SK-N-SH (cell line): ENCODE measurements at regions not wholly inside any gene's neighbourhood (a gene's known extent, or its start where the extent isn't known, plus 50 kb on each side); places are given as distances from the start of the nearest gene placed in this dataset.

Source experiments
- CTCF ChIA-PET: fragments of 300-600, 350-600 bp; formaldehyde crosslinking; extraction: SDS; loops from one replicate; lab custom pipeline; 2021; lab: Yijun Ruan, JAX
- POLR2A ChIA-PET: fragments of 350-600 bp; sonication (Branson Sonifier 250); formaldehyde crosslinking; extraction: SDS; loops from one replicate; lab custom pipeline; 2020; ENCODE audit warnings: antibody characterized with exemption, inconsistent platforms; lab: Yijun Ruan, JAX
- DNase-seq: peaks from one replicate; pipeline ENCODE4 v3.0.0; 2012
- H2AFZ ChIP-seq: fragments of 200-600 bp; sonication (generic); 2 replicates; pipeline ENCODE4 v1.8.1; 2016; ENCODE audit warnings: antibody characterized with exemption, mild to moderate bottlenecking, low read depth
- H3F3A ChIP-seq: fragments of 200-600 bp; sonication (generic); replicated peaks from 2 replicates; pipeline ENCODE3; 2016; ENCODE audit warnings: antibody characterized with exemption, mild to moderate bottlenecking; ENCODE audit not compliant: insufficient read depth
- H3K27ac ChIP-seq, 2 experiments: fragments of 200-500 bp in 1 of 2; fragments of 200-600 bp in 1 of 2; sonication (Bioruptor generic) in 1 of 2; sonication (generic), shearing (Covaris generic) in 1 of 2; 2 replicates each; pipeline versions ENCODE4 v1.5.1 to v1.6.1; 2014 to 2016; ENCODE audit warnings: low read depth in 2 of 2, inconsistent platforms in 1 of 2, low read length in 1 of 2, mild to moderate bottlenecking in 1 of 2, mixed read lengths in 1 of 2
- H3K27me3 ChIP-seq: fragments of 200-600 bp; sonication (generic), shearing (Covaris generic); 2 replicates; pipeline ENCODE4 v1.6.1; 2016; ENCODE audit warnings: mixed run types; ENCODE audit not compliant: insufficient read depth
- H3K36me3 ChIP-seq, 2 experiments: fragments of 200-500 bp in 1 of 2; fragments of 200-600 bp in 1 of 2; sonication (Bioruptor generic) in 1 of 2; sonication (generic) in 1 of 2; replicated peaks in 1 of 2; 2 replicates each; pipeline versions ENCODE3 to v1.5.1; 2014 to 2016; ENCODE audit warnings: low read length in 1 of 2, mild to moderate bottlenecking in 1 of 2; ENCODE audit not compliant: insufficient read depth in 2 of 2, control insufficient read depth in 1 of 2
- H3K4me1 ChIP-seq, 2 experiments: fragments of 200-500 bp in 1 of 2; fragments of 200-600 bp in 1 of 2; sonication (Bioruptor generic) in 1 of 2; sonication (generic), shearing (Covaris generic) in 1 of 2; 2 replicates each; pipeline versions ENCODE4 v1.5.1 to v1.6.1; 2014 to 2016; ENCODE audit warnings: low read depth in 1 of 2, low read length in 1 of 2, mixed run types in 1 of 2; ENCODE audit not compliant: insufficient read depth in 2 of 2, control insufficient read depth in 1 of 2
- H3K4me2 ChIP-seq: fragments of 200-600 bp; sonication (generic), shearing (Covaris generic); 2 replicates; pipeline ENCODE4 v1.6.1; 2017; ENCODE audit warnings: mixed run types
- H3K4me3 ChIP-seq, 2 experiments: fragments of 200-500 bp in 1 of 2; fragments of 200-600 bp in 1 of 2; sonication (Bioruptor generic) in 1 of 2; sonication (generic), shearing (Covaris generic) in 1 of 2; 2 replicates each; pipeline versions ENCODE4 v1.5.1 to v1.8.1; 2014 to 2016; ENCODE audit warnings: low read depth in 2 of 2, inconsistent platforms in 1 of 2, low read length in 1 of 2, mild to moderate bottlenecking in 1 of 2, mixed read lengths in 1 of 2, moderate library complexity in 1 of 2
- H3K79me2 ChIP-seq: fragments of 200-600 bp; sonication (generic); 2 replicates; pipeline ENCODE4 v1.8.1; 2017; ENCODE audit warnings: mild to moderate bottlenecking; ENCODE audit not compliant: insufficient read depth
- H3K9ac ChIP-seq: fragments of 200-600 bp; sonication (generic); 2 replicates; pipeline ENCODE4 v1.6.1; 2017; ENCODE audit warnings: mixed run types
- H3K9me2 ChIP-seq: fragments of 200-600 bp; sonication (generic); 2 replicates; pipeline ENCODE4 v1.6.1; 2017; ENCODE audit warnings: mixed run types
- H3K9me3 ChIP-seq: fragments of 200-600 bp; sonication (generic); 2 replicates; pipeline ENCODE4 v1.6.1; 2017; ENCODE audit warnings: mixed run types, mild to moderate bottlenecking, moderate library complexity
- H4K20me1 ChIP-seq: fragments of 200-600 bp; sonication (generic); 2 replicates; pipeline ENCODE4 v1.6.1; 2017; ENCODE audit warnings: mild to moderate bottlenecking, mixed run types; ENCODE audit not compliant: insufficient read depth
- ELF1 ChIP-seq: IDR thresholded peaks from 2 replicates; pipeline ENCODE4 v1.4.0; 2012
- FOSL2 ChIP-seq: IDR thresholded peaks from 2 replicates; pipeline ENCODE4 v1.4.0; 2012; ENCODE audit warnings: low read depth, mild to moderate bottlenecking, moderate library complexity, borderline replicate concordance
- FOXM1 ChIP-seq: IDR thresholded peaks from 2 replicates; pipeline ENCODE4 v1.4.0; 2012; ENCODE audit warnings: low read depth, mild to moderate bottlenecking
- GABPA ChIP-seq: IDR thresholded peaks from 2 replicates; pipeline ENCODE4 v1.4.0; 2012; ENCODE audit warnings: low read depth, mild to moderate bottlenecking
- GATA2 ChIP-seq: sonication (generic); formaldehyde crosslinking; IDR thresholded peaks from 2 replicates; pipeline ENCODE4 v1.5.0; 2020; ENCODE audit warnings: mild to moderate bottlenecking, missing genetic modification reagents
- MXI1 ChIP-seq: IDR thresholded peaks from 2 replicates; pipeline ENCODE4 v1.6.1; 2012; ENCODE audit warnings: mild to moderate bottlenecking, low read depth, low read length, improper control_type of control experiment
- NFIC ChIP-seq: IDR thresholded peaks from 2 replicates; pipeline ENCODE4 v1.4.0; 2012; ENCODE audit warnings: borderline replicate concordance
- NRF1 ChIP-seq: IDR thresholded peaks from 2 replicates; pipeline ENCODE4 v1.6.1; 2012; ENCODE audit warnings: low read depth, mild to moderate bottlenecking, low read length
- RAD21 ChIP-seq: IDR thresholded peaks from 2 replicates; pipeline ENCODE4 v1.6.1; 2012; ENCODE audit warnings: mild to moderate bottlenecking, low read length
- RCOR1 ChIP-seq: fragments of 150-350 bp; IDR thresholded peaks from 2 replicates; pipeline ENCODE4 v1.6.1; 2017; ENCODE audit warnings: antibody characterized with exemption, low read length
- RFX5 ChIP-seq: IDR thresholded peaks from 2 replicates; pipeline ENCODE4 v1.6.1; 2012; ENCODE audit warnings: mild to moderate bottlenecking, improper control_type of control experiment, low read length
- RXRA ChIP-seq: IDR thresholded peaks from 2 replicates; pipeline ENCODE4 v1.4.0; 2012; ENCODE audit warnings: low read depth, mild to moderate bottlenecking, borderline replicate concordance
- SMC3 ChIP-seq: IDR thresholded peaks from 2 replicates; pipeline ENCODE4 v1.6.1; 2012; ENCODE audit warnings: low read depth, low read length, improper control_type of control experiment
- TAF1 ChIP-seq: IDR thresholded peaks from 2 replicates; pipeline ENCODE4 v1.6.1; 2012; ENCODE audit warnings: low read depth, mild to moderate bottlenecking, low read length, moderate library complexity, borderline replicate concordance
- TCF12 ChIP-seq: IDR thresholded peaks from 2 replicates; pipeline ENCODE4 v1.4.0; 2012
- WGBS: methylation state at CpG from one replicate; pipeline ENCODE4 v1.1.6; 2017; ENCODE audit warnings: low lambda C conversion rate; 5-methylcytosine and 5-hydroxymethylcytosine counted together
- TF ChIP-seq, protein P1 (sequence below): IDR thresholded peaks from 2 replicates; pipeline ENCODE4 v1.4.0; 2012; ENCODE audit warnings: low read depth, borderline replicate concordance
- TF ChIP-seq, protein P2 (sequence below): fragments of 150-350 bp; IDR thresholded peaks from 2 replicates; pipeline ENCODE4 v1.6.1; 2016; ENCODE audit warnings: mild to moderate bottlenecking, low read depth, low read length
- TF ChIP-seq, protein P3 (sequence below): IDR thresholded peaks from 2 replicates; pipeline ENCODE4 v1.4.0; 2012; ENCODE audit warnings: low read depth, borderline replicate concordance
- TF ChIP-seq, protein P4 (sequence below): fragments of 150-350 bp; IDR thresholded peaks from 2 replicates; pipeline ENCODE4 v1.6.1; 2017; ENCODE audit warnings: antibody characterized with exemption, low read length, low read depth, borderline replicate concordance

DNA sequence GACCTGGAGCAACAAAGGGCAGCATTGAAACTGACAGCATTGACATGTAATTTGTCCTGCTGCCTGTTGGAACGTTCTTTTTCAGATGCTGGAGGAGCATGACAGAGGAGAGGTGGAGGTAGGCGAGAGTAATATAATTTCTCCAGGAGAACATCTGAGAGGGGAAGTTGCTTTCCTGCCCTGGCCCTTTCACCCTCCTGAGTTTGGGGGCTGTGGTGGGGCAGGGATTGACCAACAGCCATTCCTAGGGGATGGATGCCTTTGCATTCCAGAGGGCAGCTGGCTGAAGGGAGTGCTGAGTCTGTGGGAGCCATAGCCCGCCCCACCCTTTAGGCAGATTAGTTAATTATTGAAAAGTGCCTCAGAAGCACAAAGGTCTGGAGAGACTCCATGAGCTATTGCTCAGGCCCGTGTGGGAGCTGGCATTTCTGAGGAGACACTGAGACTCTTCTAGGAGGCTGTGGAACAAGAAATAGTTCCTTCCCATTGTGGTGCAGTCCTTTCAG lies 73.5 kb downstream of the ARF6 start:
- no peak for DNase-seq
- Histone ChIP-seq H3K79me2 (no peaks in the 10 kb centered on the region), H4K20me1 (no peaks in the 10 kb centered on the region), H3K4me1 (peaks cover 13 to 16% of the 10 kb centered on the region in 2 experiments; a peak in 3 of 4 replicates), H3K9ac (no peak overlapping the region), H3K27me3 (no peaks in the 10 kb centered on the region), H3K36me3 (no peaks in the 10 kb centered on the region), H3K27ac (no peak overlapping the region), H3F3A (peaks cover 4% of the 10 kb centered on the region), H3K4me3 (no peak overlapping the region), H3K9me2 (no peaks in the 10 kb centered on the region), H2AFZ (0 out of 2 replicates have a peak overlapping the region, but pooled peaks have one; percentile 32), H3K9me3 (no peaks in the 10 kb centered on the region), H3K4me2 (no peak overlapping the region)
- ChIA-PET POLR2A (no interaction called here), CTCF (no interaction called here)
- WGBS = 71% methylated on average over 3 of the region's 4 CpGs
- TF ChIP-seq GABPA = no peak
- TF ChIP-seq RCOR1 = no peak
- no peak for TF ChIP-seq TAF1
- TF ChIP-seq FOSL2 = no peak

DNA sequence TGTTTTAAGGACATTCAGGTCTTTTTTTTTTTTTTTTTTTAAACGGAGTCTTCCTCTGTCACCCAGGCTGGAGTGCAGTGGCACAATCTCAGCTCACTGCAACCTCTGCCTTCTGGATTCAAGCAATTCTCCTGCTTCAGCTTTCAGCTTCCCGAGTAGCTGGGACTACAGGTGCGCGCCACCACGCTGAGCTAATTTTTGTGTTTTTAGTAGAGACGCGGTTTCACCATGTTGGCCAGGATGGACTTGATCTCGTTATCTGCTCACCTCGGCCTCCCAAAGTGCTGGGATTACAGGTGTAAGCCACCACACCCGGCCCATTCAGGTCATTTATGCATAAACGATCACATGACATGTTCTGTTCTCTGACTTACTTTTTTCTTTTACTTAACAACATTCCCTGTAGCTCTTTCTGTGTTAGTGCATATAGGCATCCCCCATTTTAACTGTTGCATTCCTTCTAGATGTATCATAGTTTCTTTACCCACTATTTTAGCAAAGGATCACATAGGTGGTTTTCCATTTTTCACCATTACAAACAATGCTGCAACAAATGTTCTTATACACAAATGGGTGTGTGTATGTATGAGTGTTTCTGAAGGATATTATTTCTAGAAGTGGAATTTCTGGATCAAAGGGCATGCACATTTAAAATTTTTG lies 74.2 kb downstream of the ARF6 start:
- ChIA-PET POLR2A (no interaction called here), CTCF (no interaction called here)
- H3K4me2 ChIP-seq = no peak overlapping the region

More for the DNA sequence above, 74.2 kb downstream of the ARF6 start:
- peaks cover 20 to 21% of the 10 kb centered on the region in 2 experiments for H3K4me1 ChIP-seq
- DNase-seq = no peak
- TF ChIP-seq GATA2 (CRISPR knock-in tag) (no peak), TAF1 (no peak), RAD21 (no peak), FOSL2 (no peak), NFIC (no peak), RFX5 (no peak), RCOR1 (no peak), SMC3 (no peak), NRF1 (no peak), FOXM1 (no peak), TCF12 (no peak), ELF1 (no peak), RXRA (no peak), MXI1 (no peak)
- TF ChIP-seq, protein P1, sequence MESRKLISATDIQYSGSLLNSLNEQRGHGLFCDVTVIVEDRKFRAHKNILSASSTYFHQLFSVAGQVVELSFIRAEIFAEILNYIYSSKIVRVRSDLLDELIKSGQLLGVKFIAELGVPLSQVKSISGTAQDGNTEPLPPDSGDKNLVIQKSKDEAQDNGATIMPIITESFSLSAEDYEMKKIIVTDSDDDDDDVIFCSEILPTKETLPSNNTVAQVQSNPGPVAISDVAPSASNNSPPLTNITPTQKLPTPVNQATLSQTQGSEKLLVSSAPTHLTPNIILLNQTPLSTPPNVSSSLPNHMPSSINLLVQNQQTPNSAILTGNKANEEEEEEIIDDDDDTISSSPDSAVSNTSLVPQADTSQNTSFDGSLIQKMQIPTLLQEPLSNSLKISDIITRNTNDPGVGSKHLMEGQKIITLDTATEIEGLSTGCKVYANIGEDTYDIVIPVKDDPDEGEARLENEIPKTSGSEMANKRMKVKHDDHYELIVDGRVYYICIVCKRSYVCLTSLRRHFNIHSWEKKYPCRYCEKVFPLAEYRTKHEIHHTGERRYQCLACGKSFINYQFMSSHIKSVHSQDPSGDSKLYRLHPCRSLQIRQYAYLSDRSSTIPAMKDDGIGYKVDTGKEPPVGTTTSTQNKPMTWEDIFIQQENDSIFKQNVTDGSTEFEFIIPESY = no peak
- TF ChIP-seq, protein P2, sequence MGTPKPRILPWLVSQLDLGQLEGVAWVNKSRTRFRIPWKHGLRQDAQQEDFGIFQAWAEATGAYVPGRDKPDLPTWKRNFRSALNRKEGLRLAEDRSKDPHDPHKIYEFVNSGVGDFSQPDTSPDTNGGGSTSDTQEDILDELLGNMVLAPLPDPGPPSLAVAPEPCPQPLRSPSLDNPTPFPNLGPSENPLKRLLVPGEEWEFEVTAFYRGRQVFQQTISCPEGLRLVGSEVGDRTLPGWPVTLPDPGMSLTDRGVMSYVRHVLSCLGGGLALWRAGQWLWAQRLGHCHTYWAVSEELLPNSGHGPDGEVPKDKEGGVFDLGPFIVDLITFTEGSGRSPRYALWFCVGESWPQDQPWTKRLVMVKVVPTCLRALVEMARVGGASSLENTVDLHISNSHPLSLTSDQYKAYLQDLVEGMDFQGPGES = no peak
- TF ChIP-seq, protein P3, sequence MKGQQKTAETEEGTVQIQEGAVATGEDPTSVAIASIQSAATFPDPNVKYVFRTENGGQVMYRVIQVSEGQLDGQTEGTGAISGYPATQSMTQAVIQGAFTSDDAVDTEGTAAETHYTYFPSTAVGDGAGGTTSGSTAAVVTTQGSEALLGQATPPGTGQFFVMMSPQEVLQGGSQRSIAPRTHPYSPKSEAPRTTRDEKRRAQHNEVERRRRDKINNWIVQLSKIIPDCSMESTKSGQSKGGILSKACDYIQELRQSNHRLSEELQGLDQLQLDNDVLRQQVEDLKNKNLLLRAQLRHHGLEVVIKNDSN = no peak
- TF ChIP-seq, protein P4, sequence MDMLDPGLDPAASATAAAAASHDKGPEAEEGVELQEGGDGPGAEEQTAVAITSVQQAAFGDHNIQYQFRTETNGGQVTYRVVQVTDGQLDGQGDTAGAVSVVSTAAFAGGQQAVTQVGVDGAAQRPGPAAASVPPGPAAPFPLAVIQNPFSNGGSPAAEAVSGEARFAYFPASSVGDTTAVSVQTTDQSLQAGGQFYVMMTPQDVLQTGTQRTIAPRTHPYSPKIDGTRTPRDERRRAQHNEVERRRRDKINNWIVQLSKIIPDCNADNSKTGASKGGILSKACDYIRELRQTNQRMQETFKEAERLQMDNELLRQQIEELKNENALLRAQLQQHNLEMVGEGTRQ = no peak
- TF ChIP-seq, all 33 proteins: peak for 0
- Histone ChIP-seq H2AFZ (no peak overlapping the region), H3K9me2 (no peaks in the 10 kb centered on the region), H4K20me1 (no peaks in the 10 kb centered on the region), H3K4me3 (no peak overlapping the region), H3K9me3 (no peaks in the 10 kb centered on the region), H3F3A (peaks cover 4% of the 10 kb centered on the region), H3K36me3 (no peaks in the 10 kb centered on the region), H3K79me2 (no peaks in the 10 kb centered on the region), H3K27me3 (no peaks in the 10 kb centered on the region), H3K9ac (no peak overlapping the region), H3K27ac (no peak overlapping the region)
- 94% methylated on average over 11 of the region's 11 CpGs for WGBS
